ENCODE measurements at regions not wholly inside any gene's neighbourhood (a gene's known extent, or its start where the extent isn't known, plus 50 kb on each side); places are given as distances from the start of the nearest gene placed in this dataset.

DNA sequence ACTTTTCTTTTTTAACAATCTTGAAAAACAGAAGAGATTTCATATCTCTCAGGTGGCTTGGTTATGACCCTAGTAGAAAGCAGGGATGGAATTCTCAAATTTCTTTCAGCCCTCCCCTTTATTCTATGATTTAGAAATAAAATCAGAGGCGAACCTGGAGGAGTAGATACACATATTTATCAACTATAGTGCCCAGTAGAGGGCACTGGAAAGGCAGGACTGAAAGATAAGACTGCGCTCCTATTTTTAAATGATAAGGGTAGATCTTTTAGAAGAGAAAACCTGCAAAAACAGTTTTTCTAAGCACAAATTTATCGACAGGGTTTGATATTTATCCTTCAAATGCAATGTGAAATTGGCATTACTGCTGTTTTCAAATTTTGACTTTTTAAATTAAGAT lies 1296.6 kb downstream of the EPHA7 start:
- H3K4me1 ChIP-seq (replicated peaks in 1 of 4; ENCODE audit: control insufficient read depth in 3 of 4, insufficient read depth in 4 of 4, low read length in 3 of 4): peaks cover 0 to 7% (median 1%) of the 10 kb centered on the region in 4 experiments; a peak in 2 of 7 replicates
- H3K4ac ChIP-seq (replicated peaks; ENCODE audit: insufficient read length, low read depth, low read length): no peak overlapping the region
- ChIA-PET CTCF (ENCODE audit: partially characterized antibody) (interaction anchor here (0.5 to 2.7 kb wide), 9 partner anchors 10 to 1227 kb away, joined by 3 to 12 read pairs (median 3); no protein-coding TSS in a partner anchor), POLR2A (ENCODE audit: partially characterized antibody) (no interaction called here)
- peaks cover 0 to 1% (median 0%) of the 10 kb centered on the region in 4 experiments; a peak in 1 of 7 replicates for H3K27me3 ChIP-seq (replicated peaks in 1 of 4; ENCODE audit: control insufficient read depth in 3 of 4, extremely low read depth in 1 of 4, insufficient read depth in 3 of 4, low read length in 3 of 4)
- H2BK12ac ChIP-seq (ENCODE audit: low read depth, low read length): no peak overlapping the region
- no peak for FAIRE-seq
- no peak overlapping the region for H4K5ac ChIP-seq (ENCODE audit: insufficient read length, low read depth, low read length)
- no peak overlapping the region for H4K91ac ChIP-seq (replicated peaks; ENCODE audit: insufficient read length, low read length)
- H4K8ac ChIP-seq (ENCODE audit: extremely low read depth, insufficient read depth, low read length): no peak overlapping the region
- TF ChIP-seq RAD21 (IDR thresholded peaks at IDR 0.05 in 1 of 2, conservative IDR thresholded peaks at IDR 0.05 in 1 of 2; ENCODE audit: low read depth in 2 of 2, low read length in 2 of 2): peak; percentile 52 to 59
- no peak for TF ChIP-seq BACH1 (IDR thresholded peaks at IDR 0.05; ENCODE audit: low read length)
- no peak for TF ChIP-seq JUN (IDR thresholded peaks at IDR 0.05; ENCODE audit: low read depth, low read length)
- TF ChIP-seq RXRA (IDR thresholded peaks at IDR 0.05; ENCODE audit: insufficient read depth, low read depth, low read length): no peak
- TF ChIP-seq, protein P1, sequence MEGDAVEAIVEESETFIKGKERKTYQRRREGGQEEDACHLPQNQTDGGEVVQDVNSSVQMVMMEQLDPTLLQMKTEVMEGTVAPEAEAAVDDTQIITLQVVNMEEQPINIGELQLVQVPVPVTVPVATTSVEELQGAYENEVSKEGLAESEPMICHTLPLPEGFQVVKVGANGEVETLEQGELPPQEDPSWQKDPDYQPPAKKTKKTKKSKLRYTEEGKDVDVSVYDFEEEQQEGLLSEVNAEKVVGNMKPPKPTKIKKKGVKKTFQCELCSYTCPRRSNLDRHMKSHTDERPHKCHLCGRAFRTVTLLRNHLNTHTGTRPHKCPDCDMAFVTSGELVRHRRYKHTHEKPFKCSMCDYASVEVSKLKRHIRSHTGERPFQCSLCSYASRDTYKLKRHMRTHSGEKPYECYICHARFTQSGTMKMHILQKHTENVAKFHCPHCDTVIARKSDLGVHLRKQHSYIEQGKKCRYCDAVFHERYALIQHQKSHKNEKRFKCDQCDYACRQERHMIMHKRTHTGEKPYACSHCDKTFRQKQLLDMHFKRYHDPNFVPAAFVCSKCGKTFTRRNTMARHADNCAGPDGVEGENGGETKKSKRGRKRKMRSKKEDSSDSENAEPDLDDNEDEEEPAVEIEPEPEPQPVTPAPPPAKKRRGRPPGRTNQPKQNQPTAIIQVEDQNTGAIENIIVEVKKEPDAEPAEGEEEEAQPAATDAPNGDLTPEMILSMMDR (IDR thresholded peaks at IDR 0.05; ENCODE audit: control extremely low read depth in 1 of 3, insufficient read depth in 1 of 3, low read depth in 1 of 3, low read length in 3 of 3): peak in 2 of 3 experiments; percentile 17 to 28; a peak in 2 of 4 replicates
- TF ChIP-seq CHD1 (IDR thresholded peaks at IDR 0.05; ENCODE audit: low read depth, low read length): no peak
- TF ChIP-seq ASH2L (IDR thresholded peaks at IDR 0.05; ENCODE audit: low read length): no peak
- TF ChIP-seq MAFK (IDR thresholded peaks at IDR 0.05; ENCODE audit: low read depth, low read length): no peak
- no peak for TF ChIP-seq FOSL1 (IDR thresholded peaks at IDR 0.05; ENCODE audit: insufficient read depth, low read depth, low read length)
- H3K9ac ChIP-seq (replicated peaks in 1 of 4; ENCODE audit: extremely low read depth in 1 of 4, low read depth in 3 of 4, low read length in 3 of 4): no peak overlapping the region
- H2BK120ac ChIP-seq (replicated peaks; ENCODE audit: low read depth, low read length): no peak overlapping the region
- no peaks in the 10 kb centered on the region for H3K79me1 ChIP-seq (ENCODE audit: low read depth, low read length)
- H3K4me2 ChIP-seq (ENCODE audit: insufficient read depth in 1 of 2, low read depth in 2 of 2, low read length in 2 of 2): no peak overlapping the region
- H2AK5ac ChIP-seq (ENCODE audit: low read depth, low read length): no peak overlapping the region
- no peak overlapping the region for H2BK5ac ChIP-seq (ENCODE audit: low read depth, low read length)
- H3K23me2 ChIP-seq (ENCODE audit: low read depth, low read length): no peaks in the 10 kb centered on the region
- no peak overlapping the region for H3K56ac ChIP-seq (replicated peaks; ENCODE audit: insufficient read length, low read depth, low read length)
- DNase-seq (ENCODE audit: low read depth in 1 of 2, low spot score in 2 of 2): no peak
- H2BK20ac ChIP-seq (ENCODE audit: low read length): no peak overlapping the region
- no peak overlapping the region for H2BK15ac ChIP-seq (ENCODE audit: low read length)
- no peaks in the 10 kb centered on the region for H3K79me2 ChIP-seq (ENCODE audit: control insufficient read depth in 1 of 2, insufficient read depth in 2 of 2, low read length in 2 of 2)
- no peak overlapping the region for H3K23ac ChIP-seq (ENCODE audit: insufficient read length)
- H2AFZ ChIP-seq (ENCODE audit: low read length): no peak overlapping the region
- no peaks in the 10 kb centered on the region for H3K36me3 ChIP-seq (ENCODE audit: control insufficient read depth in 2 of 4, insufficient read depth in 4 of 4, low read length in 3 of 4)
- no peak overlapping the region for H3K4me3 ChIP-seq (ENCODE audit: extremely low read depth in 1 of 4, insufficient read depth in 2 of 4, low read depth in 3 of 4, low read length in 4 of 4)
- no peak overlapping the region for H3K18ac ChIP-seq (ENCODE audit: extremely low read depth, low read length)
- no peaks in the 10 kb centered on the region for H3K9me3 ChIP-seq (ENCODE audit: insufficient read depth in 2 of 2, low read depth in 1 of 2, low read length in 1 of 2)
- no peak overlapping the region for H3K27ac ChIP-seq (ENCODE audit: low read depth, low read length)
- WGBS, 2 experiments (ENCODE audit: extremely low coverage in 1 of 2, insufficient coverage in 1 of 2, insufficient read length in 1 of 2, insufficient replicate concordance in 2 of 2, low coverage in 1 of 2, low lambda C conversion rate in 2 of 2, missing lambda C conversion rate in 1 of 2): 68% methylated on average over 3 of the region's 3 CpGs; no CpG with 5 or more reads in 1 of the 2 experiments
- H4K20me1 ChIP-seq (replicated peaks in 1 of 2; ENCODE audit: control insufficient read depth in 1 of 2, insufficient read depth in 2 of 2, low read length in 2 of 2): no peaks in the 10 kb centered on the region
- no peak overlapping the region for H3K14ac ChIP-seq (ENCODE audit: insufficient read length)

All from H1 (cell line).